Cerebellar nuclear complex (tissue), 1 donor: ENCODE measurements at regions not wholly inside any gene's neighbourhood (a gene's known extent, or its start where the extent isn't known, plus 50 kb on each side); places are given as distances from the start of the nearest gene placed in this dataset.
"Not testable (repeated sequence)": the region's sequence is repeated elsewhere in the genome, so short reads cannot be mapped to it uniquely, and the experiment has no call there.

Experiments used
- DNase-seq, 2 experiments: peaks; one replicate each; lab custom pipeline; 2025; lab: John Stamatoyannopoulos, UW

- no peak for DNase-seq
Observed at GRCh38 chr11:36790526-36790925, 192.5 kb upstream of the RAG2 start.

DNA sequence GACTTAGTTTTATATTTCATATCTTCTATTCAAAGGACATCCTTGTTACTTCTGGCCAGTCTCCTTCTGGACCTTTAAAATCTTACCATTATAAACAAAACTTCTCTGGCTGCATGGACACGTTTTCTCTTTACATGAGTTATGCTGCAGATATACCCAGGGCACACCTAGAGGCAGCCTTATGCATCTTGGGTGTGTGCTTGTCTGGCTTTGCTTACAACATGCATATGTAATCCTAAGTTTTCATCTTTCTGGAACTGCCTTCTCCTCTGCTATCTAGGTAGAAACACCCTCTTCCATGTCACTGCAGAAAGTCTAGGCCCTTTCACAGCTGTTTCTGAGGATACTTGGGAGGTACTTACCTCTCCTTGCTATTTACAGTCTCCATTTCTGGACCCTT lies 185.8 kb upstream of the RAG2 start:
- DNase-seq = no peak

DNA sequence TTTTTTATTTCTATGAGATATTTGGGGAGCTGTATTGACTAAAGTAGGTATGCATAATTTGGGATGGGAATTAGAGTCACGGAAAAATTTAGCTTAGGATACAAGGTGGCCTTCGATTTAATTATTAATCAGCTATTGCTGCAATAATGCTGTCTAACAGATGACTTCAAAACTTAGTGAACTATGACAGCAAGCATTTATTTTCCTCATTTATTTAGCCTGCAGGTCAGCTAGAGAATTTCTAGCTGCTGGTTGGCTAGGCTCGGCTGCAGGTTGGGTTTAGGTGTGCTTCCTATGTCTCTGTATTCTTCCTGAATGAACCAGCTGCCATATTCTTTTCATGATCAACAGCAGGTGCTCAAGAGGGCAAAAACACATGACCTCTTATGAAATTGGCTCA lies 181.8 kb upstream of the RAG2 start:
- DNase-seq = no peak

GRCh38 chr11:36777311-36777710 lies 179.3 kb upstream of the RAG2 start:
- DNase-seq = no peak

DNA sequence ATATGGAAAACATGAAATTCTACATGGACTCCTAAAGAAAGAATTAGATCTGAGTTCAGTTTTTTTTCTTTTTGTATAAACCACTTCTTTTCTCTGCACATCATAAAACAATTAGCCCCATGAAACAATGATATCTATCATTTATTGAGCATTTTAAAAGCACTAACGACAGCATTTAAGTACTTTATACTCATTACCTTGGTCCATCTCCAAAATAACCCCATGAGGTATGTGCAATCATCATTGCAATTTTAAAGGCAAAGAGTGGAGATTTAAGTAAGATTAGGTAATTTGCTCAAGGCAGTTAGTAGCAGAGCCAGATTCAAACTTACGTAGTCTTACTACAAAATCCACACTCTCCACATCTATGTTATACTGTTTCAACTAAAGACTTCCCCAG lies 177.7 kb upstream of the RAG2 start:
- no peak for DNase-seq

DNA sequence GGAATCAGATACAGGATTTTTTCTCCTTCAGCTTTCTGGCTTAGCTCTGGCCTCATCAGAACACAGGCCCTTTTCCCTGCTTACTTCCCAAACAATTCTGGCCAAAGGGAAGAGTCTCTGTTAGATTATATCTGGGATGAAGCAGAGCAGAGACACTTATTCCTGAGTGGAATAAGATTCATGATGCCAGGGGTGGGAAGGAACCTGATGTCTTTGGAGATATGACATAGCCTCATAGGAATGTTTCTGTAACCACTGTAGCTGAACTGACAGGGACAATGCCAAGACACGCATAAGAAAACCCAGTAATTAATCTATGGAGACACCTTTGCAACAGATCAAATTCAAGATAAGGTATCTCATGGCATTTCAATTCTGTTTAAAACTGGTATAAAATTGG lies 177.1 kb upstream of the RAG2 start:
- DNase-seq = no peak

DNA sequence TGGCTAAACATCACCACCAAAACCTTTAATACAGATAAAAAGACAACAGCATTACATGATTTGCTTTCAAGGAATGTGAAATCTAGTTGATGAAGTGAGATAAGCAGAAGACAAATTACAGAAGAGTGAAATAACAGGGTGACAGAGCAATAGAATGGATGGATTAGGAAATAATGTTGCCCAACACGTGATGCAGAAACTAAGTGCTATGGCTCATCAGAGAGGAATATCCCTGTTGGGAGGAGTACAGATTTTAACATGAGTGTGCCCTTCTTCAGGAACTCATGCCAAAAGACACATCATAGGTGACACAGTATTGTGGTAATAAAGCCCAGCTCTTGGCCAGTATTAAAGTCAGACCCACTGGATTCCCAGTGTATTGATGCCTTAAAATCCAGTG lies 176.6 kb upstream of the RAG2 start:
- DNase-seq = no peak

- no peak for DNase-seq
Observed at GRCh38 chr11:36763187-36763586, 165.2 kb upstream of the RAG2 start.

- DNase-seq = no peak
Observed at GRCh38 chr11:36757075-36757474, 159.0 kb upstream of the RAG2 start.

- DNase-seq = no peak
Observed at GRCh38 chr11:36753960-36754359, 155.9 kb upstream of the RAG2 start.

GRCh38 chr11:36751996-36752395 lies 154.0 kb upstream of the RAG2 start:
- no peak for DNase-seq

GRCh38 chr11:36751335-36751781 lies 153.3 kb upstream of the RAG2 start:
- no peak for DNase-seq

GRCh38 chr11:36750349-36750748 lies 152.3 kb upstream of the RAG2 start:
- no peak for DNase-seq

GRCh38 chr11:36748836-36749235 lies 150.8 kb upstream of the RAG2 start:
- DNase-seq = no peak

GRCh38 chr11:36746886-36747710 lies 149.1 kb upstream of the RAG2 start:
- no peak for DNase-seq

DNA sequence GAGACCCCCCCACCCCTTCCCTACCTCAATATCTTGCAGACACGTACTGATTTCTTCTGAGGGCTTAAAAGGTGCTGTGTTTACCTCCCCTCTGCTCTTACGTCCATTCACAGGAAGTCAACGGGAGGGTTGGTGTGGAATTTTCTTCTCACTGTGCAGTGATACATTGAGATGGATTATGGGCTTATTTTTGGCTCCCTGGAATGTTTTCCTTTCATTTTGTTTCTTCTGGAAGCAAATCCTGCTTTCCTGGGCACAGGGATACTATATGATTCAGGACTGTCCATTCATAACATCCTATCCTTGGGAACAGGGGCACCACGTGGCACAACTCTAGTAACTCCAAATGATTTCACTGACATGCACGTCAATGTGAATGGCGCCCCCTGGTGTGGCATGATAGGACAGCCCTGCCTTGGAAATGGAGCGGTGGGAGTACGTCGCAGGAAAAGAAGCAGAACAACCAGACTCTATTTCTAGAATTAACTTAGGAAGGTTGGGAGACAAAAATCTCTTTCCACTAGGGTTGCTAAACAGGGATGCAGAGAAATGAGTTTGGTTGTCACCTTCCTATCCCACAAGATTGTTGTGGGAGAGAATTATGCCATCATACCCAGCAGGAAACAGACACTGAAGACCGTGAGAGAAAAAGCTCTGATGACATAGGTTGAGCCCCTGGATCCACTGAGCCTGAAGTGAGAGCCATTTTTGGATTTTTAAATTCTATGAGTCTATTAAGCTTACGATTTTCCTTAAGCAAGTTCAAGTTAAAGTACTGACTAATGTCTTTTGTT lies 146.5 kb upstream of the RAG2 start:
- DNase-seq = no peak

GRCh38 chr11:36743039-36743438 lies 145.0 kb upstream of the RAG2 start:
- DNase-seq = no peak

- no peak for DNase-seq
Observed at GRCh38 chr11:36741515-36741914, 143.5 kb upstream of the RAG2 start.

DNA sequence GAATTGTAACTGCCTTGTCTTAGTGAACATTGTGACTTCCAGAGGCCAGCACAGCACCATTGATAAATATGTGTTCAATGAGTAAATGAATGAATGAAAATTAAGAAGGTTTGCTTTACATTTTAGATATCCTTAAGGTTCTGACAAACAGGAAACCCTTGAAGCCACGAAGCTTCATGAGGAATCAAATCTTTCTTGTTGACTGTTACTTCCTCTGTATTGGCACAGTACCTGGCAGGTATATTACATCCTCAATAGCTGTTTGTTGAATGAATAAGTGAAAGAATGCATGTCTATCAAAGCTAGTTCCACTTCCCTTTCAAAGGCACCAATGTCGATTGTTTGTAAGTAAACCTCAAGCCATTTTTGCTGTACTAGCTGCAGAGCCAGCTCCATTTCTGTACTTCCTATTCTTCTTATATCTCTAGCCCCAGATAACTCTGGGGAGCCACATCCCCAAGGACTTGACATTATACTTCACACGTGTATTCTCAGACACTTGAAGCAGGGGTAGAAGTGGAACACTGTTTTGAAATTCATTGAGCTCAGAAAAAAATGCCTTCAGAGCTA lies 140.3 kb upstream of the RAG2 start:
- DNase-seq = no peak

- no peak for DNase-seq
Observed at GRCh38 chr11:36736103-36736502, 138.1 kb upstream of the RAG2 start.

GRCh38 chr11:36733721-36734120 lies 135.7 kb upstream of the RAG2 start:
- DNase-seq = not testable (repeated sequence)

- no peak for DNase-seq
Observed at GRCh38 chr11:36730761-36731160, 132.7 kb upstream of the RAG2 start.

GRCh38 chr11:36729825-36730224 lies 131.8 kb upstream of the RAG2 start:
- DNase-seq = no peak
